GM12878 (cell line): ENCODE measurements at regions not wholly inside any gene's neighbourhood (a gene's known extent, or its start where the extent isn't known, plus 50 kb on each side); places are given as distances from the start of the nearest gene placed in this dataset.

Experiments
- ATAC-seq: fragments of 200-7000 bp; cut with Tn5 transposase; 3 replicates; pipeline ENCODE4 v1.9.1; 2020; ENCODE audit warnings: mild to moderate bottlenecking, moderate library complexity
- BruUV-seq: library from RNA; stranded (reverse); fragments of 400-500 nt; replicated peaks from 2 replicates; lab custom pipeline; 2021; lab: Mats Ljungman, UMichigan
- CTCF ChIA-PET: fragments of 300-600 bp; sonication (Branson Sonifier 250); formaldehyde crosslinking; extraction: SDS; loops from one replicate; lab custom pipeline; 2021; ENCODE audit warnings: inconsistent platforms; lab: Yijun Ruan, JAX
- POLR2A ChIA-PET: fragments of 350-600 bp; formaldehyde crosslinking; extraction: SDS; loops from one replicate; lab custom pipeline; 2021; ENCODE audit warnings: inconsistent platforms; lab: Charles Lee
- RAD21 ChIA-PET: fragments of 300-600 bp; sonication (Branson Sonifier 250); formaldehyde crosslinking; loops from one replicate; lab custom pipeline; 2023; ENCODE audit warnings: antibody characterized with exemption; ENCODE audit not compliant: unreplicated experiment; lab: Charles Lee
- SMC1A ChIA-PET: fragments of 300-600 bp; sonication (Branson Sonifier 250); formaldehyde crosslinking; loops from one replicate; lab custom pipeline; 2023; ENCODE audit not compliant: unreplicated experiment, uncharacterized antibody; lab: Charles Lee
- DNase-seq: peaks from one replicate; pipeline ENCODE4 v3.0.0-alpha.2; 2011; ENCODE audit warnings: low read depth, low spot score
- FAIRE-seq: peaks from 3 replicates; lab custom pipeline; 2011; peaks lifted over from hg19 to GRCh38; lab: Jason Lieb, UNC
- H2AFZ ChIP-seq: 2 replicates; pipeline ENCODE4 v1.6.0; 2011; ENCODE audit warnings: low read depth, low read length, control low read depth; ENCODE audit not compliant: control insufficient read depth
- H3K27ac ChIP-seq: 2 replicates; pipeline ENCODE4 v1.5.1; 2011; ENCODE audit warnings: control low read depth; ENCODE audit not compliant: control insufficient read depth, insufficient read depth
- H3K27me3 ChIP-seq, 2 experiments: replicated peaks in 1 of 2; 2 replicates each; pipeline versions ENCODE4 v1.6.0 to v1.6.1; 2011; ENCODE audit warnings: low read length in 1 of 2; ENCODE audit not compliant: control insufficient read depth in 2 of 2, insufficient read depth in 2 of 2
- H3K36me3 ChIP-seq, 2 experiments: 2 replicates each; pipeline ENCODE4 v1.5.1; 2011; ENCODE audit warnings: low read length in 1 of 2; ENCODE audit not compliant: control insufficient read depth in 2 of 2, insufficient read depth in 2 of 2
- H3K4me1 ChIP-seq: 2 replicates; pipeline ENCODE4 v1.6.1; 2011; ENCODE audit warnings: mild to moderate bottlenecking, low read length, moderate library complexity, mixed read lengths; ENCODE audit not compliant: control insufficient read depth, insufficient read depth
- H3K4me2 ChIP-seq: 2 replicates; pipeline ENCODE4 v1.6.0; 2011; ENCODE audit warnings: control low read depth; ENCODE audit not compliant: control insufficient read depth, insufficient read depth
- H3K4me3 ChIP-seq: fragments of 200-600 bp; sonication (generic); 2 replicates; pipeline ENCODE4 v1.5.1; 2016
- H3K79me2 ChIP-seq: 2 replicates; pipeline ENCODE4 v1.6.0; 2011; ENCODE audit warnings: low read length; ENCODE audit not compliant: control insufficient read depth, insufficient read depth
- H3K9ac ChIP-seq: 2 replicates; pipeline ENCODE4 v1.8.0; 2011; ENCODE audit warnings: low read length, control low read depth, mixed read lengths; ENCODE audit not compliant: control insufficient read depth, insufficient read depth
- H3K9me3 ChIP-seq: replicated peaks from 3 replicates; pipeline ENCODE4 v1.5.1; 2011; ENCODE audit warnings: mild to moderate bottlenecking, low read length; ENCODE audit not compliant: control insufficient read depth, insufficient read depth
- H4K20me1 ChIP-seq: 2 replicates; pipeline ENCODE4 v1.6.0; 2011; ENCODE audit not compliant: control insufficient read depth, insufficient read depth
- ASH2L ChIP-seq: fragments of 300-600, 200-600 bp; sonication (generic); IDR thresholded peaks from 2 replicates; pipeline ENCODE4 v1.6.1; 2017; ENCODE audit warnings: low read depth, mild to moderate bottlenecking, borderline replicate concordance
- CBX5 ChIP-seq: sonication (generic); IDR thresholded peaks from 2 replicates; pipeline ENCODE4 v1.6.1; 2016; ENCODE audit warnings: low read depth, moderate library complexity, mild to moderate bottlenecking, inconsistent platforms
- CHD1 ChIP-seq: IDR thresholded peaks from 2 replicates; pipeline ENCODE4 v1.6.1; 2012; ENCODE audit warnings: low read depth, low read length, improper control_type of control experiment
- CHD2 ChIP-seq: IDR thresholded peaks from 2 replicates; pipeline ENCODE4 v1.6.1; 2011; ENCODE audit warnings: low read depth, low read length, improper control_type of control experiment, borderline replicate concordance
- E2F8 ChIP-seq: fragments of 450-650 bp; IDR thresholded peaks from 2 replicates; pipeline ENCODE4 v1.6.1; 2018; ENCODE audit warnings: mild to moderate bottlenecking, low read depth, moderate library complexity; ENCODE audit not compliant: partially characterized antibody
- EGR1 ChIP-seq, 2 experiments: IDR thresholded peaks; 1 replicate in 1 of 2; 2 replicates in 1 of 2; pipeline ENCODE4 v1.6.1; 2011 to 2012; ENCODE audit warnings: low read depth in 2 of 2, low read length in 2 of 2, borderline replicate concordance in 1 of 2, mild to moderate bottlenecking in 1 of 2, moderate library complexity in 1 of 2
- HDAC2 ChIP-seq: fragments of 200-600 bp; sonication (generic); IDR thresholded peaks from 2 replicates; pipeline ENCODE4 v1.6.1; 2017
- JUNB ChIP-seq: IDR thresholded peaks from 2 replicates; pipeline ENCODE4 v1.6.1; 2016; ENCODE audit warnings: antibody characterized with exemption, mild to moderate bottlenecking
- MTA3 ChIP-seq: IDR thresholded peaks from 2 replicates; pipeline ENCODE4 v1.6.1; 2012; ENCODE audit warnings: low read length, inconsistent platforms, borderline replicate concordance
- RFX5 ChIP-seq: IDR thresholded peaks from 2 replicates; pipeline ENCODE4 v1.6.1; 2011; ENCODE audit warnings: low read depth, low read length, improper control_type of control experiment
- ZNF207 ChIP-seq: fragments of 450-650 bp; IDR thresholded peaks from 2 replicates; pipeline ENCODE4 v1.6.1; 2014; ENCODE audit warnings: antibody characterized with exemption, mild to moderate bottlenecking, borderline replicate concordance
- ZNF217 ChIP-seq: fragments of 450-650 bp; IDR thresholded peaks from 2 replicates; pipeline ENCODE4 v1.6.1; 2017; ENCODE audit warnings: antibody characterized with exemption, mild to moderate bottlenecking
- WGBS: methylation state at CpG from one replicate; pipeline ENCODE4 v1.1.6; 2016; ENCODE audit warnings: low lambda C conversion rate; ENCODE audit not compliant: insufficient replicate concordance, insufficient coverage; ENCODE audit errors: missing lambda C conversion rate; 5-methylcytosine and 5-hydroxymethylcytosine counted together
- in situ Hi-C: fragments of 300-500 bp; cut with MboI; formaldehyde crosslinking; loops from 9 replicates; pipeline ENCODE4 v1.14.3; 2018; ENCODE audit warnings: mixed read lengths
- intact Hi-C: fragments of 100-400 bp; cut with micrococcal nuclease; formaldehyde crosslinking; loops from one replicate; pipeline ENCODE4 v1.14.2; 2022; ENCODE audit not compliant: unreplicated experiment
- TF ChIP-seq, protein P1 (sequence below): IDR thresholded peaks from 2 replicates; pipeline ENCODE4 v1.6.1; 2012; ENCODE audit warnings: low read depth, low read length, improper control_type of control experiment
- TF ChIP-seq, protein P2 (sequence below): fragments of 450-650 bp; IDR thresholded peaks from 2 replicates; pipeline ENCODE4 v1.6.1; 2017; ENCODE audit warnings: mild to moderate bottlenecking, moderate library complexity
- TF ChIP-seq, protein P3 (sequence below): fragments of 450-650 bp; formaldehyde crosslinking; IDR thresholded peaks from 2 replicates; pipeline ENCODE4 v1.5.0; 2022; ENCODE audit warnings: mild to moderate bottlenecking, missing genetic modification characterization

DNA sequence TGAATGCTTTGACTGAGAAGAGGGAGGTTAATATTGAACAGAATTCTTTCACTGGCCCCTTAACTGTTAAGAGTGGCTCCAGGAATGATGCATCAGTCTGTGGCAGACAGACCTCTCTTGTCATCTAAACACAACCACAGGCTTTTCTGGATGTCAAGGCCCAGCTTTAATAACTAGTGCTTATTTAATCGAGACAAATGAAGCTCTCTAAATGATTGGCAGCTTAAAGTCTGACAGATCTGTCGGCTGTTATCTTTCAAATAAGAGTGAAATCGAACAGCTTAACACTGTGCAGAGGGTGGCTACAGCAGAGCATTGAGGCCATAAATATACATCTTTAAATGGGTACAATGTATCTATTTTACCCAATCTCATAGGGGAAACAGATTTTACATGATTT, 500.8 kb upstream of the PABPC4L start (continued):
- no peak for TF ChIP-seq ZNF217
- TF ChIP-seq E2F8: no peak
- no peak for TF ChIP-seq EGR1 (IDR thresholded peaks at IDR 0.05; ENCODE audit: borderline replicate concordance in 1 of 2, low read depth in 2 of 2, low read length in 2 of 2)
- TF ChIP-seq MTA3: no peak
- TF ChIP-seq HDAC2: no peak
- TF ChIP-seq ASH2L: no peak
- TF ChIP-seq, protein P1, sequence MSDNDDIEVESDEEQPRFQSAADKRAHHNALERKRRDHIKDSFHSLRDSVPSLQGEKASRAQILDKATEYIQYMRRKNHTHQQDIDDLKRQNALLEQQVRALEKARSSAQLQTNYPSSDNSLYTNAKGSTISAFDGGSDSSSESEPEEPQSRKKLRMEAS: no peak

- H3K9ac ChIP-seq: no peak overlapping the region
- no peaks in the 10 kb centered on the region for H3K27me3 ChIP-seq
- WGBS: 40% methylated on average over 4 of the region's 4 CpGs
- ATAC-seq (no peak), DNase-seq (no peak), FAIRE-seq (no peak)
- no peaks in the 10 kb centered on the region for H3K4me1 ChIP-seq
- H2AFZ ChIP-seq: no peak overlapping the region
- no TSS peak for BruUV-seq
- SMC1A ChIA-PET: no interaction called here
- no peak overlapping the region for H3K4me3 ChIP-seq
- intact Hi-C loops (no loop called here), in situ Hi-C loops (no loop called here)
- no peaks in the 10 kb centered on the region for H3K36me3 ChIP-seq
- RAD21 ChIA-PET: no interaction called here
- POLR2A ChIA-PET: no interaction called here
- CTCF ChIA-PET: no interaction called here
- H3K4me2 ChIP-seq: no peak overlapping the region
- H3K79me2 ChIP-seq: no peaks in the 10 kb centered on the region
- no peaks in the 10 kb centered on the region for H3K9me3 ChIP-seq
- no peaks in the 10 kb centered on the region for H4K20me1 ChIP-seq
- no peak overlapping the region for H3K27ac ChIP-seq
- no peak for TF ChIP-seq ZNF207
- no peak for TF ChIP-seq CHD2
- no peak for TF ChIP-seq CHD1
- TF ChIP-seq RFX5: no peak
- TF ChIP-seq, protein P2, sequence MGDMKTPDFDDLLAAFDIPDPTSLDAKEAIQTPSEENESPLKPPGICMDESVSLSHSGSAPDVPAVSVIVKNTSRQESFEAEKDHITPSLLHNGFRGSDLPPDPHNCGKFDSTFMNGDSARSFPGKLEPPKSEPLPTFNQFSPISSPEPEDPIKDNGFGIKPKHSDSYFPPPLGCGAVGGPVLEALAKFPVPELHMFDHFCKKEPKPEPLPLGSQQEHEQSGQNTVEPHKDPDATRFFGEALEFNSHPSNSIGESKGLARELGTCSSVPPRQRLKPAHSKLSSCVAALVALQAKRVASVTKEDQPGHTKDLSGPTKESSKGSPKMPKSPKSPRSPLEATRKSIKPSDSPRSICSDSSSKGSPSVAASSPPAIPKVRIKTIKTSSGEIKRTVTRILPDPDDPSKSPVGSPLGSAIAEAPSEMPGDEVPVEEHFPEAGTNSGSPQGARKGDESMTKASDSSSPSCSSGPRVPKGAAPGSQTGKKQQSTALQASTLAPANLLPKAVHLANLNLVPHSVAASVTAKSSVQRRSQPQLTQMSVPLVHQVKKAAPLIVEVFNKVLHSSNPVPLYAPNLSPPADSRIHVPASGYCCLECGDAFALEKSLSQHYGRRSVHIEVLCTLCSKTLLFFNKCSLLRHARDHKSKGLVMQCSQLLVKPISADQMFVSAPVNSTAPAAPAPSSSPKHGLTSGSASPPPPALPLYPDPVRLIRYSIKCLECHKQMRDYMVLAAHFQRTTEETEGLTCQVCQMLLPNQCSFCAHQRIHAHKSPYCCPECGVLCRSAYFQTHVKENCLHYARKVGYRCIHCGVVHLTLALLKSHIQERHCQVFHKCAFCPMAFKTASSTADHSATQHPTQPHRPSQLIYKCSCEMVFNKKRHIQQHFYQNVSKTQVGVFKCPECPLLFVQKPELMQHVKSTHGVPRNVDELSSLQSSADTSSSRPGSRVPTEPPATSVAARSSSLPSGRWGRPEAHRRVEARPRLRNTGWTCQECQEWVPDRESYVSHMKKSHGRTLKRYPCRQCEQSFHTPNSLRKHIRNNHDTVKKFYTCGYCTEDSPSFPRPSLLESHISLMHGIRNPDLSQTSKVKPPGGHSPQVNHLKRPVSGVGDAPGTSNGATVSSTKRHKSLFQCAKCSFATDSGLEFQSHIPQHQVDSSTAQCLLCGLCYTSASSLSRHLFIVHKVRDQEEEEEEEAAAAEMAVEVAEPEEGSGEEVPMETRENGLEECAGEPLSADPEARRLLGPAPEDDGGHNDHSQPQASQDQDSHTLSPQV: no peak
- no peak for TF ChIP-seq CBX5
- no peak for TF ChIP-seq JUNB
- TF ChIP-seq, protein P3, sequence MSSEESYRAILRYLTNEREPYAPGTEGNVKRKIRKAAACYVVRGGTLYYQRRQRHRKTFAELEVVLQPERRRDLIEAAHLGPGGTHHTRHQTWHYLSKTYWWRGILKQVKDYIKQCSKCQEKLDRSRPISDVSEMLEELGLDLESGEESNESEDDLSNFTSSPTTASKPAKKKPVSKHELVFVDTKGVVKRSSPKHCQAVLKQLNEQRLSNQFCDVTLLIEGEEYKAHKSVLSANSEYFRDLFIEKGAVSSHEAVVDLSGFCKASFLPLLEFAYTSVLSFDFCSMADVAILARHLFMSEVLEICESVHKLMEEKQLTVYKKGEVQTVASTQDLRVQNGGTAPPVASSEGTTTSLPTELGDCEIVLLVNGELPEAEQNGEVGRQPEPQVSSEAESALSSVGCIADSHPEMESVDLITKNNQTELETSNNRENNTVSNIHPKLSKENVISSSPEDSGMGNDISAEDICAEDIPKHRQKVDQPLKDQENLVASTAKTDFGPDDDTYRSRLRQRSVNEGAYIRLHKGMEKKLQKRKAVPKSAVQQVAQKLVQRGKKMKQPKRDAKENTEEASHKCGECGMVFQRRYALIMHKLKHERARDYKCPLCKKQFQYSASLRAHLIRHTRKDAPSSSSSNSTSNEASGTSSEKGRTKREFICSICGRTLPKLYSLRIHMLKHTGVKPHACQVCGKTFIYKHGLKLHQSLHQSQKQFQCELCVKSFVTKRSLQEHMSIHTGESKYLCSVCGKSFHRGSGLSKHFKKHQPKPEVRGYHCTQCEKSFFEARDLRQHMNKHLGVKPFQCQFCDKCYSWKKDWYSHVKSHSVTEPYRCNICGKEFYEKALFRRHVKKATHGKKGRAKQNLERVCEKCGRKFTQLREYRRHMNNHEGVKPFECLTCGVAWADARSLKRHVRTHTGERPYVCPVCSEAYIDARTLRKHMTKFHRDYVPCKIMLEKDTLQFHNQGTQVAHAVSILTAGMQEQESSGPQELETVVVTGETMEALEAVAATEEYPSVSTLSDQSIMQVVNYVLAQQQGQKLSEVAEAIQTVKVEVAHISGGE (CRISPR knock-in tag): no peak
Measured at GRCh38 chr4:134700251-134700650, 498.7 kb upstream of the PABPC4L start.
